Smooth muscle cell (in vitro differentiated cells): ENCODE measurements at regions not wholly inside any gene's neighbourhood (a gene's known extent, or its start where the extent isn't known, plus 50 kb on each side); places are given as distances from the start of the nearest gene placed in this dataset.
A peak's percentile ranks its signal among the peaks of the same experiment; 100 is the strongest.
"Not testable (repeated sequence)": the region's sequence is repeated elsewhere in the genome, so short reads cannot be mapped to it uniquely, and the experiment has no call there.

Source experiments
- DNase-seq: peaks from one replicate; lab custom pipeline; 2025; ENCODE audit not compliant: unreplicated experiment; lab: John Stamatoyannopoulos, UW
- H2AFZ ChIP-seq: fragments of 200-600 bp; sonication (generic); 2 replicates; pipeline ENCODE4 v1.6.0; 2016; ENCODE audit warnings: antibody characterized with exemption, low read depth, mild to moderate bottlenecking
- H3F3A ChIP-seq: fragments of 200-600 bp; sonication (generic); 2 replicates; pipeline ENCODE4 v1.6.0; 2017; ENCODE audit warnings: antibody characterized with exemption, low read depth
- H3K27ac ChIP-seq: fragments of 200-600 bp; sonication (generic); 2 replicates; pipeline ENCODE4 v1.5.1; 2016; ENCODE audit warnings: low read depth, mild to moderate bottlenecking
- H3K27me3 ChIP-seq: fragments of 200-600 bp; sonication (generic); 2 replicates; pipeline ENCODE4 v1.6.1; 2016; ENCODE audit warnings: low read depth, mild to moderate bottlenecking
- H3K36me3 ChIP-seq: fragments of 200-600 bp; sonication (generic); 2 replicates; pipeline ENCODE4 v1.5.1; 2016; ENCODE audit warnings: low read depth
- H3K4me1 ChIP-seq: fragments of 200-600 bp; sonication (generic); 2 replicates; pipeline ENCODE4 v1.5.1; 2016; ENCODE audit warnings: low read depth
- H3K4me2 ChIP-seq: fragments of 200-600 bp; sonication (generic); 2 replicates; pipeline ENCODE4 v1.6.0; 2016; ENCODE audit warnings: mild to moderate bottlenecking
- H3K4me3 ChIP-seq: fragments of 200-600 bp; sonication (generic); 2 replicates; pipeline ENCODE4 v1.5.1; 2016; ENCODE audit warnings: mild to moderate bottlenecking
- H3K79me2 ChIP-seq: fragments of 200-600 bp; sonication (generic); 2 replicates; pipeline ENCODE4 v1.6.0; 2016; ENCODE audit warnings: low read depth, mild to moderate bottlenecking
- H3K9ac ChIP-seq: fragments of 200-600 bp; sonication (generic); 2 replicates; pipeline ENCODE4 v1.6.0; 2016; ENCODE audit warnings: low read depth
- H3K9me3 ChIP-seq: fragments of 200-600 bp; sonication (generic); replicated peaks from 2 replicates; pipeline ENCODE4 v1.5.1; 2016; ENCODE audit warnings: low read depth
- H4K20me1 ChIP-seq: fragments of 200-600 bp; sonication (generic); 2 replicates; pipeline ENCODE4 v1.6.0; 2016; ENCODE audit warnings: low read depth
- WGBS: methylation state at CpG from one replicate; pipeline ENCODE4 v1.1.7; 2016; ENCODE audit warnings: low lambda C conversion rate; 5-methylcytosine and 5-hydroxymethylcytosine counted together
- TF ChIP-seq, protein P1 (sequence below): fragments of 200-600 bp; sonication (generic); IDR thresholded peaks from 2 replicates; pipeline ENCODE4 v1.5.1; 2017; ENCODE audit warnings: borderline replicate concordance, mild to moderate bottlenecking, antibody characterized with exemption; ENCODE audit not compliant: insufficient read depth, poor library complexity, severe bottlenecking

DNA sequence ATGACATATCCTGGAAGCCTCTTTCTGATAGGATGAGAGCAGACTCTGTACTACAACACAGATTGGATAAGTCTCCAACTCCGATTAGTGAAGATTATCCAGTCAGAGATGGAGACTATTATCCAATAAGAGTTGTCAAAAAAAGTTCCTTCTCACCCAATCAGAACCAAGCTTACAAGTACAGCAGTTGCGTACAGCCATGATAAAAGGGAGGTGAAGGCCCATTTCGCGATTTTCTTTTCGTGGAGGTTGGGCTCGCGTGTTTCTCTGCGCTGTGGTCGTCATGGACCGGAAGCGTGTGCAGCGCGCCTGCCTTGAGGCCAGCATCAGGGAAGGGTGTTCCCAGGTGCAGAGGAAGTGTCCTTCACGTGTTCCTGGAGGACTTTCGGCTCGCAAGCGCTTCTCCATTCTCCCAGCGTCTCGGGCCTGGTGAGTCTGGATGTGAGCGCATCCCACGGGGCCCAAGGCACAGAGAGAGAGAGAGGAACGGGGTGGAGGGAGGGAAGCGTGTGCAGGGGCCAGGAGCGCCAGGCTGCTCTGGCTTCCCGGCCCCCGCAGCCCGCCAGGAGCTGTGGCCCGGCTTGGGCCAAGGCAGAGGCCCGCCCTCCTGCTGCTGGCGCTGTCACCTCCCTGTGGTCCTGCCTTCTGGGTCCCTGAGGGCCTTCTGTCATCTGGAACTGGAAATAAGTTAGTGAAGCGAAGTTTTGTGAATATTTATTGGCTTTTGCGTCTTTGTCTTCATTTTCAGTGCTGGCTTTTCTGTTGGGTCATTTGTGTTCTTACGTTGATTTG lies 53.9 kb downstream of the CDRT15L2 start:
- not testable (repeated sequence) for H3K79me2 ChIP-seq, H2AFZ ChIP-seq, H3K27ac ChIP-seq, DNase-seq, H3K4me3 ChIP-seq, H3F3A ChIP-seq, H3K36me3 ChIP-seq, H3K27me3 ChIP-seq, H3K4me2 ChIP-seq, H3K9ac ChIP-seq, H4K20me1 ChIP-seq, H3K9me3 ChIP-seq, H3K4me1 ChIP-seq
- WGBS: 93% methylated on average over 23 of the region's 33 CpGs

DNA sequence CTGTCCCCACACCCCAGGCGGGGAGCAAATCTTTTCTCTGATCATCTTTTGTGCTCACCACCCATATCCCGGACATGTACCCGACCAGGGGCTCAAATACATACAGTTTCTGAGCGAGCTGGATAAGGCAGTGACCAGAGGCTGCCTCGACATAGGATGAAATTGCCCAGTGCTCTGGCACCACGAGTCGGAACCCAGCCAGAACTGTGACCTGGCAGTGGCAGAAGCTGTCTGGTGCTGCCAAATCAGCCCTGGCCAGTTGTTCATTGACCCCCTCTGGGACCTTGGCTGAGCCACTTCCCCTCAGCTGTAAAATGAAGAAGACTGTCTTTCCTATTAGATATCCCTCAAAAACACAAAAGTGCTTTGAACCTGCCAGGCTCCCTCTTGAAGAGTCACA lies 60.6 kb downstream of the CDRT15L2 start:
- not testable (repeated sequence) for H3K36me3 ChIP-seq, H3K27ac ChIP-seq, H3K4me2 ChIP-seq, H3K79me2 ChIP-seq, H3K9me3 ChIP-seq, H3K4me3 ChIP-seq, H4K20me1 ChIP-seq, H3K9ac ChIP-seq, H3F3A ChIP-seq, DNase-seq, H2AFZ ChIP-seq, H3K4me1 ChIP-seq, H3K27me3 ChIP-seq
- 98% methylated on average over 7 of the region's 7 CpGs for WGBS

DNA sequence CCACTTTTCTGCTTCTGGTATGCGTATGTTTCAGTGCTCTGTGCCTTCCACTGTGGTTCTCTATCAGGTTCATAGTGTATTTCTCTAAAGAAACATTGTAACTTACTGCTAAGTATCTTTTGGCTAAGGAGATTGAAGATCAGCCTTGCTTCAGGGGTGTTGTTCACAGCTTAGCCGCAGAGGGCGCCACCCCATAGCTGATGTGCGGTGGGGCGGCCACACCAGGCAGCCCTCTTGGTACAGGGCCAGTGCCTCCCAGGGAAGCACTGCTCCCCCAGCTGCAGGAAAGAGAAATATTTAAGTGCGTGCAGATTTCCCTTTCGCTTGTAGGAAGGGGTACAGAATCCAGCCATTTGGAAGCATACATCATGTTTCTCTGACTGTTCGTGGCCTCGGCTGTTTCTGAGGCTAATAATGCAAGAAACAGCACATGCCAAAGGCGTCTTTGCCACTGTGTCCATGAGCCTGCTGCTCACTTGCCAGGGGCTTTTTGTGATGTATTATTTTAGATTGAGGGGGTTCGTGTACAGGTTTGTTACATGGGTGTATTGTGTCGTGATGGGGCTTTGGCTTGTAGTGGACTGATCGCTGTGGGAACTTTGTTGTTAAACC lies 67.2 kb downstream of the CDRT15L2 start:
- TF ChIP-seq, protein P1, sequence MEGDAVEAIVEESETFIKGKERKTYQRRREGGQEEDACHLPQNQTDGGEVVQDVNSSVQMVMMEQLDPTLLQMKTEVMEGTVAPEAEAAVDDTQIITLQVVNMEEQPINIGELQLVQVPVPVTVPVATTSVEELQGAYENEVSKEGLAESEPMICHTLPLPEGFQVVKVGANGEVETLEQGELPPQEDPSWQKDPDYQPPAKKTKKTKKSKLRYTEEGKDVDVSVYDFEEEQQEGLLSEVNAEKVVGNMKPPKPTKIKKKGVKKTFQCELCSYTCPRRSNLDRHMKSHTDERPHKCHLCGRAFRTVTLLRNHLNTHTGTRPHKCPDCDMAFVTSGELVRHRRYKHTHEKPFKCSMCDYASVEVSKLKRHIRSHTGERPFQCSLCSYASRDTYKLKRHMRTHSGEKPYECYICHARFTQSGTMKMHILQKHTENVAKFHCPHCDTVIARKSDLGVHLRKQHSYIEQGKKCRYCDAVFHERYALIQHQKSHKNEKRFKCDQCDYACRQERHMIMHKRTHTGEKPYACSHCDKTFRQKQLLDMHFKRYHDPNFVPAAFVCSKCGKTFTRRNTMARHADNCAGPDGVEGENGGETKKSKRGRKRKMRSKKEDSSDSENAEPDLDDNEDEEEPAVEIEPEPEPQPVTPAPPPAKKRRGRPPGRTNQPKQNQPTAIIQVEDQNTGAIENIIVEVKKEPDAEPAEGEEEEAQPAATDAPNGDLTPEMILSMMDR: peak; percentile 57
- not testable (repeated sequence) for H3K27me3 ChIP-seq, H3K4me1 ChIP-seq, H2AFZ ChIP-seq, H3K79me2 ChIP-seq, H3K9ac ChIP-seq, H3K4me3 ChIP-seq, H3K27ac ChIP-seq, H3K36me3 ChIP-seq, H3K4me2 ChIP-seq, DNase-seq, H4K20me1 ChIP-seq, H3K9me3 ChIP-seq, H3F3A ChIP-seq
- 44% methylated on average over 13 of the region's 13 CpGs for WGBS

DNA sequence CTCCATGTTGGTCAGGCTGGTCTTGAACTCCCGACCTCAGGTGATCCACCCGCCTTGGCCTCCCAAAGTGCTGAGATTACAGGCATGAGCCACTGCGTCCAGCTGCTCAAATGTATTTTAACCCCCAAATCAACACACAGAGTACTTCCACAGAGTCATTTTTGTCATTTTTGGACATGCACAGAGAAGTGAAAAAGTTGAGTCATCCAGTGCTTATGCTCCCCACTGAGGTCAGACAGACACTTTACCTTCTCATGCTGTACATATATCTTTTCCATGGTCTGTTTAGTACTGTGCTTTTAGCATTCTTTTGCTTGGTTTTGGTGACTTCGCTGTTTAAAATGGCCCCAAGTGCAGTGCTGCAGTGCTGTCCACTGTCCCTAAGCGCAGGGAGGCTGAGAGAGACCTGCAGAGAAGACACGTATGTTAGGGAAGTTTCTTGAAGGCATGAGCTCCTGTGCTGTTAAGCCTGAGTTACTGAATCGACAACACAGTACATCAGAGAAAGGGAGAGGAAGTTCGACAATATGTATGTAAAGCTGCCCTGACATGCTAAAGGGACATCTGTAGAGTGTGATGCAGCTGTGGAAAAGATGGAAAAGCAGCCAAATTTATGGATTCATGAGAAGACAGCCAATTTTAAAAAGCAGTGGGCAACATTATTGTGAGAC lies 69.7 kb downstream of the CDRT15L2 start:
- H3K4me1 ChIP-seq, H3K27me3 ChIP-seq, H3K27ac ChIP-seq, H3K9ac ChIP-seq, DNase-seq, H3K4me2 ChIP-seq, H3F3A ChIP-seq, H2AFZ ChIP-seq, H3K36me3 ChIP-seq, H3K79me2 ChIP-seq, H4K20me1 ChIP-seq, H3K9me3 ChIP-seq, H3K4me3 ChIP-seq: not testable (repeated sequence)
- 82% methylated on average over 8 of the region's 8 CpGs for WGBS

DNA sequence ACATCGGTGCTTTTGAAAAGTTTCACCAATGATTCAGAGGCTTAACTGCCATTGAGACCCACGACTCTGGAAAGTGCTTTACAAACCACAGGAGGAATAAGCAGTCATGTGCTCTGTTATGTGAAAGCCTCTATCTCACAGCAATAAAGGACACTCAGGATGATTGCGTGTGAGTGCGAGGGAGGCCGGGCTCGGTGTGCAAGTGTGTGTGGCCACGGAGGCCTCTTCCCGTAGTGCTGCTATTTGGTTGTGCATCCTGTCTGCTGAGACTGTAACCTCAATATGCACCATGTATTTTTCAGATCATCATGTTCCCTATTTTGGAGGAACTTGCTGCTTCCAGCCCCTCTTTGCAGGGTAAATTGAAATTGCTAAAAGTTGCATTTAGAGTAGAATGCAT lies 71.5 kb downstream of the CDRT15L2 start:
- not testable (repeated sequence) for H2AFZ ChIP-seq, H3K79me2 ChIP-seq, H4K20me1 ChIP-seq, H3K9me3 ChIP-seq, H3K4me2 ChIP-seq, H3K4me1 ChIP-seq, H3K27me3 ChIP-seq, H3K9ac ChIP-seq, H3F3A ChIP-seq, DNase-seq, H3K4me3 ChIP-seq, H3K36me3 ChIP-seq
- 41% methylated on average over 8 of the region's 8 CpGs for WGBS
- peak overlapping the region; percentile 60 for H3K27ac ChIP-seq

DNA sequence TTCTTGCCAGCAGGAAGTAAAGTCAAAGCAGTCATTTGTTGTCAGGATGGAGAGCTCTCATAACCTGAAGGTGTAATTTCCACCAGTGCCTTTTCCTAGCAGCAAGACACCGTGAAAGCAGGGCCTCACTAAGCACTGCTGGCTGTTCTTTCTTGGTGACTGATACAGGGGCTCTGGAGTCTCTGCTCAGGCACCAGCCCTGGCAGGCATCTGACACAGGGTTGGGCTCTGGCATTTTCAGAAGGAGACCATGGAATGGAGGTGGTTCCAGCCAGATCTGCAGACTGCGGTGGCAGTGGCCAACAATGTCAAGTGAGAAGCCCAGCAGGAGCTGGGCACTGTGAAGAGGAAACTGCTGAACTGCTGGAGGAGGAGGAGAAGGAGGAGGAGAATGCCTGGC lies 72.2 kb downstream of the CDRT15L2 start:
- H3K9me3 ChIP-seq, H3K9ac ChIP-seq, H3K4me3 ChIP-seq, H3F3A ChIP-seq, H3K27me3 ChIP-seq, H3K4me2 ChIP-seq, H3K79me2 ChIP-seq, H3K36me3 ChIP-seq, H3K27ac ChIP-seq, H4K20me1 ChIP-seq, H2AFZ ChIP-seq, H3K4me1 ChIP-seq, DNase-seq: not testable (repeated sequence)
- WGBS: 63% methylated on average over 2 of the region's 2 CpGs

DNA sequence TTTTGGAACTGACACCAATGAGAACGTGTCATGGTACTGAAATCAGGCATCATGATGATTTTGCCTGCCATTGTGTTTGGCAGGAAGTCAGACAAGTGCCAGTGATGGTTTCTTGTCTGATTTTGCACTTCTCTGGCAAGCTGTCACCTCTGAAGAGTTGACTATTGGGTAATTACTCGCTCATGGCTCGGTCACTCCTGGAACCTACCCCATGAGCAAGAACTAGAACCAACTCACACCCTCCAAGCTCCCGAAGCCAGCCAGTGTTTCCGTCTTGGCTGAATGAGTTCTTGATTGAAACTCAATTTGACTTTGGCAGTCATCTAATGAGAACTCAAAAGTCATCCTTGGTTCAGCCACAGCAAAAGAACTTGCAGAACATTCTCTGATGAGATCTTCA lies 73.9 kb downstream of the CDRT15L2 start:
- WGBS: 97% methylated on average over 5 of the region's 5 CpGs
- H4K20me1 ChIP-seq, H3K27me3 ChIP-seq, DNase-seq, H3K9me3 ChIP-seq, H3K27ac ChIP-seq, H3K4me2 ChIP-seq, H3K79me2 ChIP-seq, H3K4me3 ChIP-seq, H3F3A ChIP-seq, H3K4me1 ChIP-seq, H3K9ac ChIP-seq, H3K36me3 ChIP-seq, H2AFZ ChIP-seq: not testable (repeated sequence)
